RWPE2 (cell line): ENCODE measurements at regions not wholly inside any gene's neighbourhood (a gene's known extent, or its start where the extent isn't known, plus 50 kb on each side); places are given as distances from the start of the nearest gene placed in this dataset.

Source experiments
- ATAC-seq: fragments of 200-7000 bp; cut with Tn5 transposase; 3 replicates; pipeline ENCODE4 v1.9.1; 2021; ENCODE audit warnings: low read depth
- DNase-seq: peaks from one replicate; pipeline ENCODE4 v3.0.0-alpha.2; 2020; ENCODE audit warnings: low spot score
- H3K27ac ChIP-seq: fragments of 450-650 bp; 2 replicates; pipeline ENCODE4 v1.5.1; 2017; ENCODE audit warnings: mild to moderate bottlenecking; ENCODE audit not compliant: poor library complexity, severe bottlenecking
- H3K27me3 ChIP-seq: fragments of 250-450 bp; sonication (Bioruptor Pico); 2 replicates; pipeline ENCODE4 v1.5.1; 2021; ENCODE audit warnings: mild to moderate bottlenecking, moderate library complexity; ENCODE audit not compliant: insufficient read depth, poor library complexity, severe bottlenecking
- H3K36me3 ChIP-seq: fragments of 250-450 bp; sonication (Bioruptor Pico); 2 replicates; pipeline ENCODE4 v1.5.1; 2020; ENCODE audit warnings: low read depth, mild to moderate bottlenecking, moderate library complexity
- H3K4me1 ChIP-seq: fragments of 250-450 bp; sonication (Bioruptor Pico); 2 replicates; pipeline ENCODE4 v1.5.1; 2021; ENCODE audit warnings: mild to moderate bottlenecking, moderate library complexity; ENCODE audit not compliant: insufficient read depth, poor library complexity, severe bottlenecking
- H3K4me3 ChIP-seq: fragments of 250-450 bp; sonication (Bioruptor Pico); 2 replicates; pipeline ENCODE4 v1.5.1; 2021; ENCODE audit warnings: mild to moderate bottlenecking, moderate library complexity; ENCODE audit not compliant: severe bottlenecking
- H3K9me3 ChIP-seq: fragments of 250-450 bp; sonication (Bioruptor Pico); 2 replicates; pipeline ENCODE4 v1.5.1; 2021; ENCODE audit warnings: mild to moderate bottlenecking, moderate library complexity; ENCODE audit not compliant: severe bottlenecking
- CTCF ChIP-seq: fragments of 450-650 bp; IDR thresholded peaks from one replicate; pipeline ENCODE4 v1.5.1; 2017; ENCODE audit warnings: mild to moderate bottlenecking, moderate library complexity; ENCODE audit not compliant: poor library complexity, severe bottlenecking

- no peaks in the 10 kb centered on the region for H3K36me3 ChIP-seq
- H3K4me1 ChIP-seq, result no peaks in the 10 kb centered on the region
- H3K27me3 ChIP-seq, result no peaks in the 10 kb centered on the region
- H3K9me3 ChIP-seq, result no peaks in the 10 kb centered on the region
- no peak for TF ChIP-seq CTCF
- no peak overlapping the region for H3K27ac ChIP-seq
- ATAC-seq (no peak), DNase-seq (no peak)
- no peak overlapping the region for H3K4me3 ChIP-seq
Measured at GRCh38 chr22:45104313-45104712, 59.4 kb upstream of the NUP50 start.

- no peaks in the 10 kb centered on the region for H3K9me3 ChIP-seq
- TF ChIP-seq CTCF, result no peak
- H3K27ac ChIP-seq, result no peak overlapping the region
- H3K4me3 ChIP-seq, result no peak overlapping the region
- DNase-seq (no peak), ATAC-seq (peak; percentile 64)
- no peaks in the 10 kb centered on the region for H3K27me3 ChIP-seq
- H3K4me1 ChIP-seq, result no peaks in the 10 kb centered on the region
- H3K36me3 ChIP-seq, result no peaks in the 10 kb centered on the region
Measured at GRCh38 chr22:45105281-45105702, 58.4 kb upstream of the NUP50 start.

- no peak for TF ChIP-seq CTCF
Measured at GRCh38 chr22:45107671-45108070, 56.1 kb upstream of the NUP50 start.

GRCh38 chr22:45112136-45112879 lies 51.4 kb upstream of the NUP50 start:
- Histone ChIP-seq H3K4me3 (no peak overlapping the region), H3K27me3 (no peaks in the 10 kb centered on the region), H3K9me3 (no peaks in the 10 kb centered on the region), H3K4me1 (no peaks in the 10 kb centered on the region), H3K27ac (no peak overlapping the region), H3K36me3 (no peaks in the 10 kb centered on the region)
- DNase-seq (no peak), ATAC-seq (peak; percentile 67; the same call in 1 of the 3 replicates)
- no peak for TF ChIP-seq CTCF

More at GRCh38 chr22:45107671-45108070, 56.1 kb upstream of the NUP50 start:
- Histone ChIP-seq H3K9me3 (no peaks in the 10 kb centered on the region), H3K27me3 (no peaks in the 10 kb centered on the region), H3K27ac (no peak overlapping the region), H3K4me1 (no peaks in the 10 kb centered on the region), H3K36me3 (no peaks in the 10 kb centered on the region), H3K4me3 (no peak overlapping the region)
- DNase-seq, result no peak
- ATAC-seq, result no peak
